ENCODE measurements at regions not wholly inside any gene's neighbourhood (a gene's known extent, or its start where the extent isn't known, plus 50 kb on each side); places are given as distances from the start of the nearest gene placed in this dataset.
"Not testable (repeated sequence)": the region's sequence is repeated elsewhere in the genome, so short reads cannot be mapped to it uniquely, and the experiment has no call there.

- intact Hi-C loops (cut with DNase I; ENCODE audit: low total_unique reads), result no loop called here
Observed at GRCh38 chr3:5505997-5506396, 318.5 kb downstream of the EDEM1 start.

GRCh38 chr3:5508860-5509259, 321.4 kb downstream of the EDEM1 start:
- intact Hi-C loops (cut with DNase I; ENCODE audit: low total_unique reads); DNase-seq; H3K4me1 ChIP-seq; H3K9me3 ChIP-seq; H3K27me3 ChIP-seq; H3K27ac ChIP-seq; H3K4me3 ChIP-seq; H3K36me3 ChIP-seq (ENCODE audit: low read depth, missing control alignments): not testable (repeated sequence)
- WGBS, 2 donors, result 86 to 91% methylated on average over 3 of the region's 3 CpGs

More at GRCh38 chr3:5505997-5506396, 318.5 kb downstream of the EDEM1 start:
- 69 to 80% methylated on average over 2 of the region's 2 CpGs for WGBS, 2 donors
- DNase-seq, result no peak
- Histone ChIP-seq H3K27ac (no peak overlapping the region), H3K4me3 (no peak overlapping the region), H3K27me3 (no peaks in the 10 kb centered on the region), H3K36me3 (ENCODE audit: low read depth, missing control alignments) (no peaks in the 10 kb centered on the region), H3K4me1 (no peaks in the 10 kb centered on the region), H3K9me3 (no peaks in the 10 kb centered on the region)
- no peak for TF ChIP-seq POLR2A (IDR thresholded peaks at IDR 0.05)
- no peak for TF ChIP-seq CTCF (IDR thresholded peaks at IDR 0.05)

- 90% methylated on average over 5 of the region's 5 CpGs; no CpG with 5 or more reads in 1 of the 2 donors for WGBS, 2 donors
- H3K27me3 ChIP-seq, result no peaks in the 10 kb centered on the region
- intact Hi-C loops (cut with DNase I; ENCODE audit: low total_unique reads), result no loop called here
Observed at GRCh38 chr3:5510300-5510699, 322.8 kb downstream of the EDEM1 start.

GRCh38 chr3:5517921-5518320, 330.4 kb downstream of the EDEM1 start:
- intact Hi-C loops (cut with DNase I; ENCODE audit: low total_unique reads), result no loop called here
- no peak overlapping the region for H3K4me3 ChIP-seq
- no peak for DNase-seq
- no peak overlapping the region for H3K27ac ChIP-seq
- TF ChIP-seq CTCF (IDR thresholded peaks at IDR 0.05), result no peak
- TF ChIP-seq POLR2A (IDR thresholded peaks at IDR 0.05), result no peak
- no peaks in the 10 kb centered on the region for H3K36me3 ChIP-seq (ENCODE audit: low read depth, missing control alignments)
- no peaks in the 10 kb centered on the region for H3K9me3 ChIP-seq
- H3K4me1 ChIP-seq, result no peaks in the 10 kb centered on the region
- no peaks in the 10 kb centered on the region for H3K27me3 ChIP-seq
- WGBS, 2 donors, result 88 to 93% methylated on average over 4 of the region's 4 CpGs

More at GRCh38 chr3:5510300-5510699, 322.8 kb downstream of the EDEM1 start:
- Histone ChIP-seq H3K4me3 (no peak overlapping the region), H3K36me3 (ENCODE audit: low read depth, missing control alignments) (no peaks in the 10 kb centered on the region), H3K27ac (no peak overlapping the region), H3K9me3 (no peaks in the 10 kb centered on the region), H3K4me1 (no peaks in the 10 kb centered on the region)
- no peak for DNase-seq
- TF ChIP-seq POLR2A (IDR thresholded peaks at IDR 0.05), result no peak
- no peak for TF ChIP-seq CTCF (IDR thresholded peaks at IDR 0.05)

GRCh38 chr3:5520237-5520636, 332.7 kb downstream of the EDEM1 start:
- no peaks in the 10 kb centered on the region for H3K36me3 ChIP-seq (ENCODE audit: low read depth, missing control alignments)
- no peak overlapping the region for H3K27ac ChIP-seq
- intact Hi-C loops (cut with DNase I; ENCODE audit: low total_unique reads), result no loop called here
- 70 to 75% methylated on average over 5 of the region's 5 CpGs for WGBS, 2 donors
- TF ChIP-seq CTCF (IDR thresholded peaks at IDR 0.05) (no peak), POLR2A (IDR thresholded peaks at IDR 0.05) (no peak)
- no peak for DNase-seq
- H3K27me3 ChIP-seq, result no peaks in the 10 kb centered on the region
- H3K9me3 ChIP-seq, result no peaks in the 10 kb centered on the region
- no peak overlapping the region for H3K4me3 ChIP-seq
- H3K4me1 ChIP-seq, result no peaks in the 10 kb centered on the region

All from testis (tissue), 2 donors.